HG03045 (cell line): ENCODE measurements at regions not wholly inside any gene's neighbourhood (a gene's known extent, or its start where the extent isn't known, plus 50 kb on each side); places are given as distances from the start of the nearest gene placed in this dataset.

Experiments used
- ATAC-seq: cut with Tn5 transposase; IDR thresholded peaks from one replicate; pipeline ENCODE4 v1.9.1; 2021; ENCODE audit warnings: mild to moderate bottlenecking, moderate library complexity; ENCODE audit not compliant: unreplicated experiment

GRCh38 chr5:89769975-89770374 is 639.6 kb downstream of the CETN3 start:
- ATAC-seq: no peak

GRCh38 chr5:89759802-89760201 is 649.8 kb downstream of the CETN3 start:
- ATAC-seq: no peak

GRCh38 chr5:89758146-89758545 is 651.4 kb downstream of the CETN3 start:
- no peak for ATAC-seq

- ATAC-seq: no peak
These were observed 652.6 kb downstream of the CETN3 start for GRCh38 chr5:89756955-89757354.

- ATAC-seq: no peak
These were observed 654.5 kb downstream of the CETN3 start for GRCh38 chr5:89755024-89755423.

- no peak for ATAC-seq
These were observed 674.5 kb downstream of the CETN3 start for GRCh38 chr5:89735082-89735481.

GRCh38 chr5:89733772-89734171 is 675.8 kb downstream of the CETN3 start:
- ATAC-seq: no peak

GRCh38 chr5:89729623-89730301 is 679.8 kb downstream of the CETN3 start:
- ATAC-seq: no peak

GRCh38 chr5:89728750-89729149 is 680.8 kb downstream of the CETN3 start:
- no peak for ATAC-seq

- no peak for ATAC-seq
These were observed 681.4 kb downstream of the CETN3 start for GRCh38 chr5:89728134-89728533.

GRCh38 chr5:89724379-89725095 is 685.0 kb downstream of the CETN3 start:
- no peak for ATAC-seq

GRCh38 chr5:89723907-89724306 is 685.6 kb downstream of the CETN3 start:
- ATAC-seq: no peak

- no peak for ATAC-seq
These were observed 687.0 kb downstream of the CETN3 start for GRCh38 chr5:89722538-89722937.

- no peak for ATAC-seq
These were observed 687.6 kb downstream of the CETN3 start for GRCh38 chr5:89721931-89722330.

GRCh38 chr5:89721353-89721752 is 688.2 kb downstream of the CETN3 start:
- ATAC-seq: no peak

GRCh38 chr5:89712134-89712700 is 697.3 kb downstream of the CETN3 start:
- ATAC-seq: no peak

GRCh38 chr5:89711526-89711925 is 698.0 kb downstream of the CETN3 start:
- ATAC-seq: no peak

GRCh38 chr5:89710006-89710405 is 699.5 kb downstream of the CETN3 start:
- ATAC-seq: no peak

- no peak for ATAC-seq
These were observed 701.7 kb downstream of the CETN3 start for GRCh38 chr5:89707891-89708290.

GRCh38 chr5:89706731-89707130 is 702.8 kb downstream of the CETN3 start:
- no peak for ATAC-seq

GRCh38 chr5:89703817-89704216 is 705.7 kb downstream of the CETN3 start:
- no peak for ATAC-seq

GRCh38 chr5:89698028-89698427 is 711.5 kb downstream of the CETN3 start:
- no peak for ATAC-seq
